HK-2 (cell line): ENCODE measurements at regions not wholly inside any gene's neighbourhood (a gene's known extent, or its start where the extent isn't known, plus 50 kb on each side); places are given as distances from the start of the nearest gene placed in this dataset.

Experiments
- DNase-seq: peaks from one replicate; pipeline ENCODE4 v3.0.0-alpha.2; 2018; ENCODE audit not compliant: unreplicated experiment

GRCh38 chr12:93134175-93134890, 205.2 kb upstream of the EEA1 start:
- DNase-seq = no peak

DNA sequence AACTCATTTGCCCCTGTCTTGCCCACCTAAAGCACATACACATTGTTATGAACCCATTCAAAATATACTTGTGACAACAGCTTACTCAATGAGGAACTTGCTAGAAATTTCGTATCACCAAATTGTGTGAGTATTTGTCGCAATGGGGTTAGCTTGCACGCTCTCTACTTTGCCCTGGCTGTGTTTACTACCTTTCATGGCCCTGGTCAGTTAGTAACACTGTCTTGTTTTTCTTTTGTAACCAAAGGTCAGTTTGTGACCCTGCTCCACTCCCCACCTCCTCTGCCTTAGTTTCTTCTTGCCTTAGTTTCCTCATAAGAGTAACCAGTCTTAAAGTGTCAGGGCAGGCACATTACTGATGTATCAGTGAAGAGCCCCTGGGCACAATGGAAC, 205.8 kb upstream of the EEA1 start:
- no peak for DNase-seq

DNA sequence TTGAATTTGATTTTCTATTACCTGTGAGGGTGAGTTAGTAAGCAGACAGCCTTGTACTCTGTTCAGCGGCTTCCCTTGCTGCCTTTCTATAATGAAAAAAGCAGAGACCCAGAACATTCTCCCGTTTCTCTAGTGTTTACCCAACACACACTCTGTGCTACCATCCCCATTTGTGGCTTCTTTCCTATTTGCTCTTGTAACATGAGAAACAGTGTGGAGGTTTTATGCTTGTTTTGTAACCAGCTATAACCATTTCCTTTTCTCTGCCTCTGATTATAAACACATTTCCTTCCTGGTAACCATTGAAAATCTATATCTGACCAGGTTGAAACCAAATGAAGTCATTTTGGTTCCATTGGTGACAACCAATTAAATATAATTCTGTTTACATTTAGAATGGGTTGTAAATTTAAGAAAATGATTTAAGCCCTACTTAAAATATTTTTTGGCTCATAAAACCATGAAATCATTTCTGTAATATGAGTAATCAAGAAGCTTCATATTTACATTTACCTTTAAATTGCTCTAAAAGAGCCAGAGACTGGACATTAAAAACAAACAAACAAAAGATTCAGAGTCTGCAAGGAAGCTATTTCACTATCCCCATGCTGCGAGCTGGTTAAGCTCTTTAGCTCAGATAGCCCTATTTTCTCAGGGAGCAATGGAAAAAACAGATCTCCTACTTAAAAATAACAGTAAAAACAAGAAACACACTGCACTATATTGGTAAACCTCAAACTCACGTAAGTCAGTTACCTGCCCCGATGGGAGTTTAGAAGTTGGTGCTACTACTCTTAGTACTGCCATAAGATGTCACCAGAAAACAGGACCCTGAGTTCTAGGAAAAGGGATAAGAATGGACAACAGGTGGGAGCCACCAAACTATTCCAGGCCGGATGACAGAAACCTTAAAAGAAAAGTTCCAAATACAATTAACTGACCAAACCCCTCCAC, 206.5 kb upstream of the EEA1 start:
- DNase-seq = no peak

DNA sequence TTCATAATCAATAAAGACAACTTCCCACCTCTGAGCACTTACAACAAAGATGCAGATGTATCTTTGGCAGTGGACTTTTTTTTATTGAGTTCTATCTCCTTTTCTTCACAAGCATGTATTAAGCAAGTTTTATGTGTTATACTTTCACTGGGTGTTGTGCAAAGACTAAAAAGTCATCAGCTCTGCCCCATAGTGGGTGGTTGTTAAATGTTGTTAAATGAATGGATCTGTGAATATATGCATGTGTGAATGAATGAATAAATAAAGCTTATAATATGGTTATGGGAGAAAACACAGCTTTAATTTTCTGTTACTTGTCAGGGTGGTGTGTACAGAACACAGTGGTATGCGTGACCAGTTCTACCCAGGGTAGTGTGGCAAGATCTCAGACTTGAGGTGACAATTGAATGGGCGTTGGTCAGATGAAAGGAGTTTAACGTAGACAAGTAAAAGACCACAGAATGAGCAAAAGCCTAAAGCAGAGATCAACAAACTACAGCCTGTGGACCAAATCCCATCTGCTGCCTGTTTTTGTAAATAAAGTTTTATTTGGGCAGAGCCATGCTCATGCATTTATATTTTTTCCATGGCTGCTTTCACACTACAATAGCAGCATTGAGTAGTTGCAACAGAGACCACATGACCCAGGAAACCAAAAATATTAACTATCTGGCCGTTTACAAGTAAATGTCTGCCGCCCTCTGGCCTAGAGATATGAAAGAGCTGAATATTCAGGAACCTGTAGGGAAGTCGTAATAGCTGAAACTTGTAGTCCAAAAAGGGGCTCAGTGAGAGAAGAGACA, 207.4 kb upstream of the EEA1 start:
- no peak for DNase-seq

GRCh38 chr12:93137656-93138612, 208.8 kb upstream of the EEA1 start:
- peak; percentile 45 for DNase-seq

DNA sequence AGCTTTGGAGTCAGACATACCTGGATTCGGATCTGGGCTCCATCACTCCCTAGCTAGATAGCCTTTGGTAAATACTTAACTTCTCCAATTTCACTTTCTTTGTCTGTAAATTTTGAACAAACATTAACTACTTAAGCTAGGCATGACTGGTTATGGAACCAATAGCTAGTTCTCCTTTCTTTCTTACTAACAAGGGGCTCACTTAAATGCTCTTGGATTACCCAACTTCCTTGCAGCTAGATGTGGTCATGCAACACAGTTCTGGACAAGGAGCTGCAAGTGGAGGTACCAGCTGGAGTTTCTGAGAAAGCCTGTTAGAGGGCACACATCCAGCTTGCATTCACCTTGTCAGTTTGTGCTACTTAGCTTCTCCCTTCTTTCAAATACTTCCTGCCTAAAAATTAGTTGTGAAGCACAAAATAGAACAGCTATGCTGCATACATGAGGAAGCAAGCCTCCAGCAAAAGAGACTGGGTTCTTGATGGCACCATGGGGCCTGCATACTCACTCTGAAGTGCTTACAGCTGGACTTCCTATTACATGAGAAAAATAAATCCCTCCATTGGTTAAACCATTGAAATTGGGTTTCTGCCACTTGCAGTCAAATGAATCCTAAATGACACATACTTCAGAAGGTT, 210.1 kb upstream of the EEA1 start:
- no peak for DNase-seq

DNA sequence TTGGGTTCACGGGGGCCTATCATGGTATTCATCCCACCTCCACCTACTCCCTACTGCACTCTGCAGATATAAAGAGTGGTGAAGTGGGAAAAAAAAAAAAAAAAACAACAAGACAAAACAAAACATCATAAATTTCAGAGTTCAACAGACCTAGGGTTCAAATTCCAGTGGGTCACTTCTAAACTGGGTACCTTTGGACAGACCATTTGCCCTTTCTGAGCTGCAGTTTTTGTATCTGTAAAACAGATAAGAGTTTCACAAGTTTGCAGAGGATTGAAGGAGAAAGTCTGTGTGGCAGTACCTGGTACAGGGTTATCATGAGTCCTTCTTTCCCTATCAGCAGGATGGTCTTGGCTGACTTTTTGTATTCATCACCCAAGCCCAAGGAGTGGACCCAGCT, 211.2 kb upstream of the EEA1 start:
- no peak for DNase-seq

- DNase-seq = no peak
Observed at GRCh38 chr12:93140801-93141200, 211.7 kb upstream of the EEA1 start.

DNA sequence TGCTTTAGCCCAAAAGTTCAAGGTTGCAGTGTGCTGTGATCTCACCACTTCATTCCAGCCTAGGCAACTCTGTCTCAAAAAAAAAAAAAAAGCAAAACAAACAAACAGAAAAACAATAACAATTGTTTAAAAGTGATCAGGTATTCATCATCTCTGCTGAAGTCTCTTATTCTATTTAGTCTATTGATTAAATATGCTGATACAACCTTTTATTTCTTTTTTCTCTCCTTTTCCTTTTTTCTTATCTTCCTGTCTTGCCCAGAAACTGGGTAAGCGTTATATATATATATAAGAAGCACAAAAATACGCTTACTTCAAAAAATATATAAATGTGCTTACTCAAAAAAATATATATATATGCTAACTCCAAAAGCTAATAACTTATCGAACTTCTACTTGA, 213.8 kb upstream of the EEA1 start:
- no peak for DNase-seq

- DNase-seq = no peak
Observed at GRCh38 chr12:93144109-93144508, 215.0 kb upstream of the EEA1 start.

DNA sequence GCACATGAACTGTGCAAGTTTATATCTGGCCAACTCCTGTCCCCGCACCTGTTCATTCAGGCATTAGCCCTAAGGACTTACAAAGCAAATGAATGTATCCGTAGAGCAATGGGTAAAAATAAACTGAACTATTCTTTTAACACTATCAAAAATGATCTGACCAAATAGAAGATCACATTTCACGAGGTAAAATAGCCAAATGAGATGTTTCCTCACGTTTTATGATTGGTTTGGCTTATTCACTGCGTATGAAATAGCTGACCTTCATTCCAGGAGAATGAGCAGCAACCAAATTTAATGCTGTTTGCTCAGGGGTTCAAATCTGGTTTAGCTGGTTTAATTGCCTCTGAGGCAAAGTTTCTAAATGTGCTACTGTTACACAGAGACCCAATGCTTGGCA, 216.0 kb upstream of the EEA1 start:
- DNase-seq = no peak

DNA sequence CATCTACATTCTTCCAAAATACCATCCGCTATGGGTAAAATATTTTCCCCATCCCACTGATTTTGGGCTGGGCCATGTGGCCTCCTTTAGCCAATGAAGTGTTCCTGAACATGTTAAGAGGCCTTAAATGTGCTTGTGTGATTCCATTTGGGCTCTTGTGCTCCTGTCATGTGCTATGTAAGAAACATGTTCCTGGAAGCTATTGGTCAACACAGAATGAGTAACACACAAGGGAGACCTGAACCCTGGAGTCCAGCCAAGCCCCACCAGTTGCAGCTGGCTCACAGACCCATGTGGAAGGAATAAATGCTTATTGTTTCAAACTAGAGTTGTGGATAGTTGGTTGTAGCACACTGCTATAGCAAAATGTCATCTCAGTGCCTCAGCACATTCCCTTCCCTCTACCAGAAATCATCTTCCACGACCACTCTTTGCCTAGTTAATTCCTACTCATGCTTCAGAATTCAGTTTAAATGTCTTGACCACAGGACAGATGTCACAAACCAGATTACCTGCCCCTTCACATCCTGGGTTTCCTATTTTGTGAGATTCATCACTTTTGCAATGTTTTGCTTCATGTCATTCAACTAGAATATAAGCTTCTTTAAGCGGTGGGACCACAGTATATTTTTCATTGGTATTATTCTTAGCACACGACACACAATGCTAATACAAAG, 217.3 kb upstream of the EEA1 start:
- DNase-seq = no peak

- DNase-seq = no peak
Observed at GRCh38 chr12:93146970-93147369, 217.9 kb upstream of the EEA1 start.

- DNase-seq = no peak
Observed at GRCh38 chr12:93148412-93148811, 219.3 kb upstream of the EEA1 start.

- no peak for DNase-seq
Observed at GRCh38 chr12:93149229-93149628, 220.1 kb upstream of the EEA1 start.

DNA sequence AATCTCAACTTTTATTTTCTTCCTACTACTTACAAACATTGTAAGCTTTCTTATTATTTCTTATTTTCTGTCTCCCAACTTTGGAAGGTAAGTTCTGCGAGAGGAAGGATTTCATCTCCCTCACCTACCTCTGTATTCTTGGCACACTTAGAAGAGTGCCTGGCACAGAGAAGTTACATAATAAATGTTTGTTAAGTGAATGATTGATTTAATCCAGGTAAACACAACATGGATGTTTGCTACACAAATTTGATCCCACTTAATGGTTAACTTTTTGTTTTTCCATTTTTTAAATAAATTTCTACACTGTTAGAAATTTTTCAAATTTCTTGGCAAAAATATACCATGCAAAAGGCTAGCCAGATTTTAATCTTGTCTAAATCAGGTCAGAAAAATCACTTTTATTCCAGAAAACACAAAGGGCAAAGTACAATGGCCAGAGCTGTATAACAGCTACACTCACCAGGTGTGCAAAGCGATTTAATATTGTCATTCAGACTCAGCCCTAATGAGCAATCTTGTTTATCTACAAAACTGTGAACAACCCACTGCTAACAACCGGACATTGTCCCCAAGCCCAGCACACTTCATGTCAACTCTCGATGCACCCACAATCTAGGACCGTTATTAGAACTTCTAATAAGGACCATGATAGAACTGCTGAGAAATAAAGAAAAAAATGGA, 222.1 kb upstream of the EEA1 start:
- no peak for DNase-seq

- DNase-seq = no peak
Observed at GRCh38 chr12:93152617-93153016, 223.5 kb upstream of the EEA1 start.

GRCh38 chr12:93153321-93153720, 224.2 kb upstream of the EEA1 start:
- DNase-seq = no peak

DNA sequence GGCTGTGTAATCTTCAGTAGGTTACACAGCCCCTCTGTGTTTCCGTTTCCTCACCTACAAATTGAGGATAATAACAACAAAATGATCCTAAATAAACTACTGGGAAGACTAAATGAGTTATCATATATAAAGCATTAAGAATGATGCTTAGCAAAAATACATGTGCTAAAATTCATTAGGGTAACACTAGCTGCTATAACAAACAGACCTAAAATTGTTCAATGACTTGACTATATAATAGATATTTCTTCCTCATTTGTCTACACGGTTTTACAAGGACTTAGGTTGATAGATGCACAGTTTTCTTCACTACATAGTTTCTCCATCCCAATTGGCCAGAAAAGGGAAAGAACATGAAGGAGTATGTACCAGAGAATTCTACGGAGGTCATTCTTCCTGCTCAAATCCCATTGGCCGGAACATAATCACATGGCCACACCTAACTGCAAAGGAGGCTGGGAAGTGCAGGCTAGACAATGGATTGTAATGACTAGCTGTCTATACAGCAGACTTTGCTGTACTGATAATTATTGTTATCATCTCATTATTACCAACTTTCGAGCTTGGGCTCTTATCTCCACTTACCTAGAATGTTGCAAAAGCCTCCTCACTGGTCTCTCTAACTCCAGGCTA, 223.5 kb upstream of the NUDT4 start:
- no peak for DNase-seq
